ENCODE measurements at regions not wholly inside any gene's neighbourhood (a gene's known extent, or its start where the extent isn't known, plus 50 kb on each side); places are given as distances from the start of the nearest gene placed in this dataset.

DNA sequence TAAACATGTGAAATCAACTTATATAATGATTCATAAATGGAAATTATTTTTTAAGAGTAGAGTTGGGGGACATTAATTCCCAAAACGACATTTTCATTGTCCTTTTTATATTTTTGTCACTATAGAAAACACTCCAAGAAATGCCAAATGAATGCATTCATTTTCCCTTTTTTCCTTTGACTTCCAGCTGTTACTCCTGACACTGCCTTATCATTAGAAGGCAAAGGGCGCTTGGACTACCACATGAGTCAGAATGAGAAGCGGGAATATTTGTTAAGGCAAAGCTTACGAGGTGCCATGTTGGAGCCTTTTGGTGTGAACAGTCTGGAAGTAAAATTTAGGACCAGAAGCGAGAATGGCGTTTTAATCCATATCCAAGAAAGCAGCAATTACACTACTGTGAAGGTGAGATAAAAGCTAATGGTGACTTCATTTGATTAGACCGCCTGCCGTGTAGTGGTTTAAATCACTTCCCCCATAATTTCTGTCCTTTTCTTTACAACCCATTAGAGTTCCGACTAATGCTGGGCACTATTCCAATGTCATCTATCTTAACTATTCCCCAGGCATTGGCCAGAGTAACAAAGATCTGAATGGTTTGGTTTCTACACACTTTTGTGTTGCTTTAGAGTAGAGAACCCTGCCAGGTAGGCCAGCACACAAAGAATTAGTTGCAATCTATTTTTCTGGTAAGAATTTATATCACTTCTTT lies 166.7 kb downstream of the FAT4 start:
- H3K36me3 Mint-ChIP-seq = peaks cover 14% of the 10 kb centered on the region
- no peak overlapping the region for H3K4me3 Mint-ChIP-seq
- H3K4me1 Mint-ChIP-seq = peaks cover 3% of the 10 kb centered on the region
- H3K27ac Mint-ChIP-seq = no peak overlapping the region
- DNase-seq (ENCODE audit: low spot score in 2 of 2, unreplicated experiment in 2 of 2) = no peak
- TF ChIP-seq, protein P1, sequence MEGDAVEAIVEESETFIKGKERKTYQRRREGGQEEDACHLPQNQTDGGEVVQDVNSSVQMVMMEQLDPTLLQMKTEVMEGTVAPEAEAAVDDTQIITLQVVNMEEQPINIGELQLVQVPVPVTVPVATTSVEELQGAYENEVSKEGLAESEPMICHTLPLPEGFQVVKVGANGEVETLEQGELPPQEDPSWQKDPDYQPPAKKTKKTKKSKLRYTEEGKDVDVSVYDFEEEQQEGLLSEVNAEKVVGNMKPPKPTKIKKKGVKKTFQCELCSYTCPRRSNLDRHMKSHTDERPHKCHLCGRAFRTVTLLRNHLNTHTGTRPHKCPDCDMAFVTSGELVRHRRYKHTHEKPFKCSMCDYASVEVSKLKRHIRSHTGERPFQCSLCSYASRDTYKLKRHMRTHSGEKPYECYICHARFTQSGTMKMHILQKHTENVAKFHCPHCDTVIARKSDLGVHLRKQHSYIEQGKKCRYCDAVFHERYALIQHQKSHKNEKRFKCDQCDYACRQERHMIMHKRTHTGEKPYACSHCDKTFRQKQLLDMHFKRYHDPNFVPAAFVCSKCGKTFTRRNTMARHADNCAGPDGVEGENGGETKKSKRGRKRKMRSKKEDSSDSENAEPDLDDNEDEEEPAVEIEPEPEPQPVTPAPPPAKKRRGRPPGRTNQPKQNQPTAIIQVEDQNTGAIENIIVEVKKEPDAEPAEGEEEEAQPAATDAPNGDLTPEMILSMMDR (IDR thresholded peaks at IDR 0.05; ENCODE audit: unreplicated experiment) = no peak
- H3K9me3 Mint-ChIP-seq = no peaks in the 10 kb centered on the region
- no peaks in the 10 kb centered on the region for H3K27me3 Mint-ChIP-seq (ENCODE audit: low read depth)

DNA sequence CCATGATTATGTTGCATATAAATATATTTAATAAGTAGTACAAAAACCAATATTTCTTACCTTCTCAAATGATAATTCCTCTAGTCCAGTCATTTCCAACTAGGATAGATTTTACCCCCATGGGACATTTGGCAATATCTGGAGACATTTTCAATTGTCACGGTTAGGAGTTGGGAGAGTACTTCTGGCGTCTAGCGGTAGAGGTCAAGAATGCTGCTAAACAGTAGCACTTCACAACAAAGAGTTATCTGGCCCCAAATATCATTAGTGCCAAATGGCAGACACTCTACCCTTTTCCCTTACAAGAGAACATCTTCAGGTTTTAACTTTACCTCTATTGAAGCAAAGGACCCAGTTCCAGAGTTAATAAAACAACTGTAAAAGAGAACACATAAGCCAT lies 168.1 kb downstream of the FAT4 start:
- Mint-ChIP-seq H3K27ac (no peak overlapping the region), H3K36me3 (peaks cover 15% of the 10 kb centered on the region), H3K4me1 (peaks cover 3% of the 10 kb centered on the region), H3K9me3 (no peaks in the 10 kb centered on the region), H3K27me3 (ENCODE audit: low read depth) (no peaks in the 10 kb centered on the region), H3K4me3 (no peak overlapping the region)
- no peak for DNase-seq (ENCODE audit: low spot score in 2 of 2, unreplicated experiment in 2 of 2)
- TF ChIP-seq, protein P1 (IDR thresholded peaks at IDR 0.05; ENCODE audit: unreplicated experiment) = no peak

DNA sequence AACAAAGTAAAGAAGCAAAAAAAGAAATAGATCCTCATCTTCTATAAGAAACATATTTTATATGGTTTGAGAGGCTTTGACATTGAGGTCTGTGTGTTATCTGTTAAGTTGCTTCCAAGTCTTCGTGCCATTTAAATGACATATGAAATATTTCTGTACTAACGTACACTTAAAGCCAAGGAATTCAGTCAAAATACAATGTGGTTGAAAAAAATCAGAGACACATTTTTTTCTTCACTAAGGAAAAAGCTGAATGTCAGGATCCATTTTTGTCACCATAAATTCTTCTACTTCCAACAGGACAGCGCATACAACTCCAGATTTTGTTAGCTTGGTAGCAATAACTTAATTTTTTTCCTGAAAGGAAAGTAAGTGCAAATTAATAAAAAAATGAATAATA lies 168.5 kb downstream of the FAT4 start:
- no peak for DNase-seq (ENCODE audit: low spot score in 2 of 2, unreplicated experiment in 2 of 2)
- H3K36me3 Mint-ChIP-seq = peaks cover 20% of the 10 kb centered on the region
- no peaks in the 10 kb centered on the region for H3K9me3 Mint-ChIP-seq
- TF ChIP-seq, protein P1 (IDR thresholded peaks at IDR 0.05; ENCODE audit: unreplicated experiment) = no peak
- H3K27me3 Mint-ChIP-seq (ENCODE audit: low read depth) = no peaks in the 10 kb centered on the region
- H3K4me3 Mint-ChIP-seq = no peak overlapping the region
- peaks cover 3% of the 10 kb centered on the region for H3K4me1 Mint-ChIP-seq
- H3K27ac Mint-ChIP-seq = peak overlapping the region; percentile 49

DNA sequence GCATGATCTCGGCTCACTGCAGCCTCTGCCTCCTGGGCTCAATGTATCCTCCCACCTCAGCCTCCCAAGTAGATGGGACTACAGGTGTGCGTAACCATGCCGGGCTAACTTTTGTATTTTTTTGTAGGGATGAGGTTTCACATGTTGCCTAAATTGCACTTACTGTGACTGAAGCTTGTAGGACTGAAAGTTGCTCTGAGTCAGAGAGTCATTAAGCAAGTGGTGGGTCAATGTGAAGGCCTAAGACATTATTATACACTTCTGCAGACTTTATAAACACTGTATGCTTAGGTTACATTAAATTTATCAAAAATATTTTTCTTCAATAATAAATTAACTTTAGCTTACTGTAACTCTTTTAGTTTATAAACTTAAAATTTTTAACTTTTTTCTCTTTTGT lies 170.2 kb downstream of the FAT4 start:
- H3K27me3 Mint-ChIP-seq (ENCODE audit: low read depth) = no peaks in the 10 kb centered on the region
- DNase-seq (ENCODE audit: low spot score in 2 of 2, unreplicated experiment in 2 of 2) = no peak
- no peak overlapping the region for H3K4me3 Mint-ChIP-seq
- peaks cover 20% of the 10 kb centered on the region for H3K36me3 Mint-ChIP-seq
- no peaks in the 10 kb centered on the region for H3K9me3 Mint-ChIP-seq
- TF ChIP-seq, protein P1 (IDR thresholded peaks at IDR 0.05; ENCODE audit: unreplicated experiment) = no peak
- H3K4me1 Mint-ChIP-seq = peaks cover 3% of the 10 kb centered on the region
- no peak overlapping the region for H3K27ac Mint-ChIP-seq

DNA sequence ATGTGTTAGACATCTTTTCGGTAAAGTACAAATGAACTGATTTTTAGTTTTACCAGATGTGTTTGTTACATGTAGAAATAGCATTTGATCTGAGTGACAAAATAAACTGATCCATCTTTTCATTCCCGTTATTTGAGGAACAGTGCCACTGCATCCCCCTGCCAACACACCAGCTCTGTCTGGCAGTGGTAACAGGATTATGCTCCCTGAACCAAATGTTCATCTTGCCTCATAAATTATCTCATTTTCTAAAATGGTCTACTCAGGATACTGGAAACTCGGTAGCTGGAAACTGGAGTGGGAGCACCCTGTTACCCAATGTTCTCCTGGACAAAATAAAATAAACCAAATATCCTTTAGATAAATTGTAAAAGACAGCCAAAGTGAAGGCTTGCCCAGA lies 171.6 kb downstream of the FAT4 start:
- no peaks in the 10 kb centered on the region for H3K27me3 Mint-ChIP-seq (ENCODE audit: low read depth)
- H3K4me1 Mint-ChIP-seq = peaks cover 3% of the 10 kb centered on the region
- H3K36me3 Mint-ChIP-seq = peaks cover 30% of the 10 kb centered on the region
- no peak overlapping the region for H3K27ac Mint-ChIP-seq
- DNase-seq (ENCODE audit: low spot score in 2 of 2, unreplicated experiment in 2 of 2) = no peak
- H3K4me3 Mint-ChIP-seq = no peak overlapping the region
- TF ChIP-seq, protein P1 (IDR thresholded peaks at IDR 0.05; ENCODE audit: unreplicated experiment) = no peak
- peaks cover 4% of the 10 kb centered on the region for H3K9me3 Mint-ChIP-seq
